OCI-LY3 (cell line): ENCODE measurements at regions not wholly inside any gene's neighbourhood (a gene's known extent, or its start where the extent isn't known, plus 50 kb on each side); places are given as distances from the start of the nearest gene placed in this dataset.
"Not testable (repeated sequence)": the region's sequence is repeated elsewhere in the genome, so short reads cannot be mapped to it uniquely, and the experiment has no call there.

Experiments used
- H2AFZ ChIP-seq: fragments of 200-600, 300-600 bp; shearing (Covaris generic); 2 replicates; pipeline ENCODE4 v1.6.0; 2014; ENCODE audit warnings: antibody characterized with exemption, low read depth, low read length
- H3K27ac ChIP-seq: fragments of 200-600, 300-600 bp; sonication (generic); 2 replicates; pipeline ENCODE4 v1.5.1; 2014; ENCODE audit warnings: mild to moderate bottlenecking, low read length, moderate library complexity, mixed read lengths
- H3K27me3 ChIP-seq: fragments of 200-600, 300-600 bp; sonication (generic); 2 replicates; pipeline ENCODE4 v1.6.1; 2014; ENCODE audit warnings: low read depth, low read length, mixed read lengths
- H3K36me3 ChIP-seq: fragments of 200-600, 300-600 bp; sonication (generic); replicated peaks from 2 replicates; pipeline ENCODE3; 2014; ENCODE audit warnings: low read depth, low read length, mixed read lengths
- H3K4me1 ChIP-seq: fragments of 300-600, 200-600 bp; sonication (generic); 2 replicates; pipeline ENCODE4 v1.6.1; 2014; ENCODE audit warnings: low read length, mixed read lengths
- H3K4me2 ChIP-seq: fragments of 200-600, 300-600 bp; sonication (generic); 2 replicates; pipeline ENCODE4 v1.6.1; 2014; ENCODE audit warnings: low read length, mixed read lengths
- H3K4me3 ChIP-seq: fragments of 300-600, 200-600 bp; sonication (generic); 2 replicates; pipeline ENCODE4 v1.5.1; 2014; ENCODE audit warnings: antibody characterized with exemption, mild to moderate bottlenecking, low read length, moderate library complexity
- H3K79me2 ChIP-seq: fragments of 300-600, 200-600 bp; shearing (Covaris generic); 2 replicates; pipeline ENCODE4 v1.6.1; 2014; ENCODE audit warnings: mild to moderate bottlenecking, low read length, mixed read lengths
- H3K9ac ChIP-seq: fragments of 300-600, 200-600 bp; shearing (Covaris generic); 2 replicates; pipeline ENCODE4 v1.6.0; 2014; ENCODE audit warnings: mild to moderate bottlenecking, low read length, moderate library complexity
- H3K9me3 ChIP-seq: fragments of 200-600, 300-600 bp; shearing (Covaris generic); 2 replicates; pipeline ENCODE4 v1.6.1; 2014; ENCODE audit warnings: low read length, mixed read lengths; ENCODE audit not compliant: insufficient read depth
- H4K20me1 ChIP-seq: fragments of 200-600, 300-600 bp; sonication (generic); 2 replicates; pipeline ENCODE4 v1.6.1; 2016; ENCODE audit warnings: low read length, mixed read lengths; ENCODE audit not compliant: insufficient read depth
- CTCF ChIP-seq: fragments of 200-600, 300-600 bp; sonication (generic); IDR thresholded peaks from 2 replicates; pipeline ENCODE4 v1.5.1; 2014; ENCODE audit warnings: antibody characterized with exemption, low read length, low read depth
- EZH2phosphoT487 ChIP-seq: fragments of 200-600 bp; shearing (Covaris generic); IDR thresholded peaks from 2 replicates; pipeline ENCODE4 v1.6.1; 2018; ENCODE audit warnings: antibody characterized with exemption, mixed run types, low read depth

GRCh38 chr4:20015636-20016224 lies 236.0 kb upstream of the SLIT2 start:
- no peaks in the 10 kb centered on the region for H3K79me2 ChIP-seq
- H3K4me1 ChIP-seq: no peaks in the 10 kb centered on the region
- no peak overlapping the region for H3K4me2 ChIP-seq
- H3K27me3 ChIP-seq: no peaks in the 10 kb centered on the region
- no peak overlapping the region for H3K27ac ChIP-seq
- H3K9ac ChIP-seq: no peak overlapping the region
- TF ChIP-seq EZH2phosphoT487: no peak
- TF ChIP-seq CTCF: no peak
- no peak overlapping the region for H3K4me3 ChIP-seq
- no peak overlapping the region for H2AFZ ChIP-seq
- H3K9me3 ChIP-seq: no peaks in the 10 kb centered on the region
- no peaks in the 10 kb centered on the region for H3K36me3 ChIP-seq
- H4K20me1 ChIP-seq: no peaks in the 10 kb centered on the region

- not testable (repeated sequence) for H3K79me2 ChIP-seq, H3K4me3 ChIP-seq, H2AFZ ChIP-seq, H3K9me3 ChIP-seq, H3K4me1 ChIP-seq, H3K9ac ChIP-seq, H3K27me3 ChIP-seq, H3K36me3 ChIP-seq, H4K20me1 ChIP-seq, H3K4me2 ChIP-seq, H3K27ac ChIP-seq
Observed at GRCh38 chr4:20003836-20004558, 247.7 kb upstream of the SLIT2 start.

GRCh38 chr4:19999775-20000414 lies 251.8 kb upstream of the SLIT2 start:
- Histone ChIP-seq H3K79me2 (no peaks in the 10 kb centered on the region), H3K36me3 (no peaks in the 10 kb centered on the region), H3K4me2 (no peak overlapping the region), H3K27me3 (no peaks in the 10 kb centered on the region), H3K27ac (no peak overlapping the region), H4K20me1 (no peaks in the 10 kb centered on the region), H3K9ac (no peak overlapping the region), H3K4me3 (no peak overlapping the region), H3K4me1 (no peaks in the 10 kb centered on the region), H3K9me3 (no peaks in the 10 kb centered on the region), H2AFZ (no peak overlapping the region)
- no peak for TF ChIP-seq CTCF
- TF ChIP-seq EZH2phosphoT487: no peak

GRCh38 chr4:19999276-19999675 lies 252.4 kb upstream of the SLIT2 start:
- Histone ChIP-seq H3K4me3 (no peak overlapping the region), H3K4me1 (no peaks in the 10 kb centered on the region), H3K27me3 (no peaks in the 10 kb centered on the region), H4K20me1 (no peaks in the 10 kb centered on the region), H3K4me2 (no peak overlapping the region), H2AFZ (no peak overlapping the region), H3K36me3 (no peaks in the 10 kb centered on the region), H3K9me3 (no peaks in the 10 kb centered on the region), H3K27ac (no peak overlapping the region), H3K9ac (no peak overlapping the region), H3K79me2 (no peaks in the 10 kb centered on the region)
- TF ChIP-seq CTCF (no peak), EZH2phosphoT487 (no peak)
